Gastrocnemius medialis (tissue), 4 donors: ENCODE measurements at regions not wholly inside any gene's neighbourhood (a gene's known extent, or its start where the extent isn't known, plus 50 kb on each side); places are given as distances from the start of the nearest gene placed in this dataset.
"Not testable (repeated sequence)": the region's sequence is repeated elsewhere in the genome, so short reads cannot be mapped to it uniquely, and the experiment has no call there.

Experiments
- ATAC-seq, 2 donors: fragments of 150-250 bp; one replicate each; pipeline ENCODE4 v1.9.1; 2016
- DNase-seq, 2 donors: peaks; one replicate each; pipeline ENCODE4 v3.0.0-alpha.2; 2019
- H3K27ac ChIP-seq, 4 donors: fragments of 200-600 bp; sonication (generic); 1 replicate in 1 of 4; 2 replicates in 3 of 4; pipeline ENCODE4 v1.5.1; 2016 to 2018; ENCODE audit warnings: mild to moderate bottlenecking in 2 of 4, moderate library complexity in 1 of 4
- H3K27me3 ChIP-seq, 3 donors: fragments of 200-600 bp; sonication (generic) in 2 of 3; 1 replicate in 1 of 3; 2 replicates in 2 of 3; pipeline versions ENCODE4 v1.5.1 to v1.6.0; 2016 to 2019; ENCODE audit warnings: mild to moderate bottlenecking in 1 of 3, moderate library complexity in 1 of 3
- H3K36me3 ChIP-seq, 2 donors: fragments of 200-600 bp; sonication (generic) in 1 of 2; one replicate each; pipeline ENCODE4 v1.5.1; 2017 to 2018
- H3K4me1 ChIP-seq, 2 donors: fragments of 200-600 bp; sonication (generic) in 1 of 2; one replicate each; pipeline ENCODE4 v1.5.1; 2016 to 2017; ENCODE audit warnings: mild to moderate bottlenecking in 2 of 2
- H3K4me3 ChIP-seq, 4 donors: fragments of 200-600 bp; sonication (generic) in 3 of 4; 1 replicate in 1 of 4; 2 replicates in 3 of 4; pipeline ENCODE4 v1.5.1; 2016 to 2019; ENCODE audit warnings: mild to moderate bottlenecking in 2 of 4
- H3K9me3 ChIP-seq, 3 donors: fragments of 200-600 bp; sonication (generic) in 2 of 3; 1 replicate in 1 of 3; 2 replicates in 2 of 3; pipeline ENCODE4 v1.5.1; 2016 to 2019
- CTCF ChIP-seq, 5 experiments: fragments of 450-650 bp in 3 of 5; fragments of 200-600 bp in 2 of 5; sonication (generic) in 2 of 5; IDR thresholded peaks in 4 of 5; conservative IDR thresholded peaks in 1 of 5; 1 replicate in 4 of 5; 2 replicates in 1 of 5; pipeline ENCODE4 v1.5.1; 2016 to 2019; ENCODE audit warnings: antibody characterized with exemption in 5 of 5, mild to moderate bottlenecking in 3 of 5, moderate library complexity in 3 of 5
- POLR2A ChIP-seq, 2 donors: fragments of 450-650 bp; IDR thresholded peaks; one replicate each; pipeline ENCODE4 v1.6.1; 2017; ENCODE audit warnings: antibody characterized with exemption in 2 of 2, mild to moderate bottlenecking in 2 of 2, moderate library complexity in 2 of 2
- in situ Hi-C, 4 donors: fragments of 200-750 bp; cut with MboI; loops; one replicate each; pipeline versions ENCODE4 v1.15.0 to v1.8.0; 2017; ENCODE audit warnings: low sequenced_read_pairs in 4 of 4
- intact Hi-C: fragments of 100-400 bp; cut with DNase I; formaldehyde crosslinking; loops from one replicate; pipeline ENCODE4 v1.15.1; 2023; ENCODE audit warnings: low total_unique reads

- DNase-seq (no peak), ATAC-seq (no peak)
- Histone ChIP-seq H3K27me3 (no peaks in the 10 kb centered on the region), H3K9me3 (no peaks in the 10 kb centered on the region), H3K27ac (peak overlapping the region in 1 of 4 donors; percentile 69), H3K4me1 (peaks cover 0 to 18% of the 10 kb centered on the region in 2 donors), H3K4me3 (no peak overlapping the region), H3K36me3 (no peaks in the 10 kb centered on the region)
- in situ Hi-C loops = no loop called here
- intact Hi-C loops = no loop called here
- no peak for TF ChIP-seq CTCF (IDR thresholded peaks at IDR 0.05 in 4 of 5, conservative IDR thresholded peaks at IDR 0.05 in 1 of 5)
- no peak for TF ChIP-seq POLR2A (IDR thresholded peaks at IDR 0.05)
These were observed 161.9 kb upstream of the KCTD3 start for GRCh38 chr1:215405211-215405610.

GRCh38 chr1:215406927-215407326 lies 160.2 kb upstream of the KCTD3 start:
- no peak for DNase-seq
- ATAC-seq = peak; percentile 69 to 77
- Histone ChIP-seq H3K27me3 (no peaks in the 10 kb centered on the region), H3K9me3 (no peaks in the 10 kb centered on the region), H3K27ac (peak overlapping the region; percentile 2 to 72 (median 50)), H3K36me3 (no peaks in the 10 kb centered on the region), H3K4me1 (peaks cover 0 to 18% of the 10 kb centered on the region in 2 donors), H3K4me3 (no peak overlapping the region)
- in situ Hi-C loops = no loop called here
- TF ChIP-seq POLR2A (IDR thresholded peaks at IDR 0.05) (no peak), CTCF (IDR thresholded peaks at IDR 0.05 in 4 of 5, conservative IDR thresholded peaks at IDR 0.05 in 1 of 5) (no peak)
- intact Hi-C loops = no loop called here

GRCh38 chr1:215407575-215407974 lies 159.5 kb upstream of the KCTD3 start:
- Histone ChIP-seq H3K27ac (peak overlapping the region; percentile 2 to 72 (median 50)), H3K27me3 (no peaks in the 10 kb centered on the region), H3K4me1 (peaks cover 0 to 18% of the 10 kb centered on the region in 2 donors), H3K4me3 (no peak overlapping the region), H3K36me3 (no peaks in the 10 kb centered on the region), H3K9me3 (no peaks in the 10 kb centered on the region)
- intact Hi-C loops = no loop called here
- ATAC-seq = peak; percentile 46 to 78
- TF ChIP-seq POLR2A (IDR thresholded peaks at IDR 0.05) (no peak), CTCF (IDR thresholded peaks at IDR 0.05 in 4 of 5, conservative IDR thresholded peaks at IDR 0.05 in 1 of 5) (no peak)
- in situ Hi-C loops = no loop called here
- DNase-seq = no peak

GRCh38 chr1:215409546-215409945 lies 157.6 kb upstream of the KCTD3 start:
- ATAC-seq, H3K9me3 ChIP-seq, H3K36me3 ChIP-seq, H3K27me3 ChIP-seq, intact Hi-C loops, DNase-seq, H3K4me3 ChIP-seq, in situ Hi-C loops, H3K27ac ChIP-seq: not testable (repeated sequence)
- H3K4me1 ChIP-seq = peaks cover 0 to 18% of the 10 kb centered on the region in 2 donors

- H3K27ac ChIP-seq, H3K4me1 ChIP-seq, H3K4me3 ChIP-seq, H3K27me3 ChIP-seq, intact Hi-C loops, ATAC-seq, H3K36me3 ChIP-seq, in situ Hi-C loops, DNase-seq, H3K9me3 ChIP-seq: not testable (repeated sequence)
These were observed 151.6 kb upstream of the KCTD3 start for GRCh38 chr1:215415521-215415920.

- H3K4me1 ChIP-seq = no peaks in the 10 kb centered on the region
- DNase-seq = no peak
- intact Hi-C loops (no loop called here), in situ Hi-C loops (no loop called here)
- no peaks in the 10 kb centered on the region for H3K36me3 ChIP-seq
- H3K27ac ChIP-seq = no peak overlapping the region
- TF ChIP-seq CTCF (IDR thresholded peaks at IDR 0.05 in 4 of 5, conservative IDR thresholded peaks at IDR 0.05 in 1 of 5) = no peak
- H3K27me3 ChIP-seq = no peaks in the 10 kb centered on the region
- no peak overlapping the region for H3K4me3 ChIP-seq
- H3K9me3 ChIP-seq = no peaks in the 10 kb centered on the region
- no peak for ATAC-seq
These were observed 150.6 kb upstream of the KCTD3 start for GRCh38 chr1:215416497-215416896.
